HCT116 (cell line): ENCODE measurements at regions not wholly inside any gene's neighbourhood (a gene's known extent, or its start where the extent isn't known, plus 50 kb on each side); places are given as distances from the start of the nearest gene placed in this dataset.

ENCODE experiments used
- ATAC-seq: fragments of 200-7000 bp; cut with Tn5 transposase; 2 replicates; pipeline ENCODE4 v1.9.1; 2020; ENCODE audit warnings: mild to moderate bottlenecking, moderate library complexity
- BruUV-seq: library from RNA; stranded (reverse); fragments of 400-500 nt; replicated peaks from 2 replicates; lab custom pipeline; 2021; lab: Mats Ljungman, UMichigan
- CTCF ChIA-PET: fragments of 300-600 bp; sonication (Branson Sonifier 250); formaldehyde crosslinking; loops from one replicate; lab custom pipeline; 2021; ENCODE audit warnings: antibody characterized with exemption; lab: Charles Lee
- POLR2A ChIA-PET: fragments of 300-600, 350-600 bp; sonication (Branson Sonifier 250); formaldehyde crosslinking; loops from one replicate; lab custom pipeline; 2021; ENCODE audit warnings: antibody characterized with exemption; lab: Charles Lee
- RAD21 ChIA-PET, 2 experiments: fragments of 300-600 bp; sonication (Branson Sonifier 250); formaldehyde crosslinking; loops; one replicate each; lab custom pipeline; 2023; ENCODE audit warnings: low total read pairs in 2 of 2; ENCODE audit not compliant: uncharacterized antibody in 2 of 2, unreplicated experiment in 2 of 2, low non-redundant PET in 1 of 2; lab: Charles Lee
- DNase-seq: peaks from one replicate; pipeline ENCODE4 v3.0.0-alpha.2; 2010; ENCODE audit warnings: low read depth, low spot score
- H2AFZ ChIP-seq: fragments of 200-600 bp; shearing (Covaris generic), sonication (generic); 2 replicates; pipeline ENCODE4 v1.6.1; 2017; ENCODE audit warnings: low read depth, mixed run types, mixed read lengths, antibody characterized with exemption, low read length; ENCODE audit not compliant: poor library complexity, severe bottlenecking
- H3K27ac ChIP-seq: 2 replicates; pipeline ENCODE4 v1.5.1; 2012; ENCODE audit warnings: low read depth, low read length
- H3K27me3 ChIP-seq: fragments of 200-600 bp; sonication (generic); 2 replicates; pipeline ENCODE4 v1.6.1; 2016; ENCODE audit warnings: mixed run types, low read length, mixed read lengths; ENCODE audit not compliant: insufficient read depth
- H3K36me3 ChIP-seq, 2 experiments: fragments of 200-500 bp in 1 of 2; fragments of 200-600 bp in 1 of 2; sonication (Bioruptor generic) in 1 of 2; sonication (generic) in 1 of 2; 2 replicates each; pipeline versions ENCODE4 v1.5.1 to v1.6.1; 2014 to 2016; ENCODE audit warnings: low read length in 2 of 2, inconsistent platforms in 1 of 2, mixed read lengths in 1 of 2, mixed run types in 1 of 2; ENCODE audit not compliant: insufficient read depth in 2 of 2, control insufficient read depth in 1 of 2
- H3K4me1 ChIP-seq, 2 experiments: fragments of 200-600 bp in 1 of 2; sonication (generic) in 1 of 2; 2 replicates each; pipeline versions ENCODE4 v1.5.1 to v1.6.1; 2012 to 2017; ENCODE audit warnings: low read length in 2 of 2, inconsistent platforms in 1 of 2, mild to moderate bottlenecking in 1 of 2, mixed read lengths in 1 of 2, mixed run types in 1 of 2, moderate library complexity in 1 of 2; ENCODE audit not compliant: insufficient read depth in 2 of 2, control insufficient read depth in 1 of 2
- H3K4me2 ChIP-seq: fragments of 200-600 bp; sonication (generic); 2 replicates; pipeline ENCODE4 v1.6.1; 2017; ENCODE audit warnings: mixed run types, low read length, mixed read lengths
- H3K4me3 ChIP-seq, 2 experiments: fragments of 200-600 bp in 1 of 2; sonication (generic) in 1 of 2; replicated peaks in 1 of 2; 2 replicates each; pipeline ENCODE4 v1.5.1; 2011 to 2016; ENCODE audit warnings: low read length in 2 of 2, control low read depth in 1 of 2, low read depth in 1 of 2, mild to moderate bottlenecking in 1 of 2, mixed read lengths in 1 of 2, mixed run types in 1 of 2
- H3K79me2 ChIP-seq: fragments of 200-600 bp; sonication (generic); 2 replicates; pipeline ENCODE4 v1.6.1; 2017; ENCODE audit warnings: mild to moderate bottlenecking, mixed run types, low read length, moderate library complexity, mixed read lengths; ENCODE audit not compliant: insufficient read depth
- H3K9ac ChIP-seq: fragments of 200-600 bp; sonication (generic); 2 replicates; pipeline ENCODE4 v1.6.1; 2016; ENCODE audit warnings: low read length, mixed read lengths
- H3K9me2 ChIP-seq: fragments of 200-600 bp; sonication (generic), shearing (Covaris generic); 2 replicates; pipeline ENCODE4 v1.6.1; 2017; ENCODE audit warnings: mixed run types, mild to moderate bottlenecking, moderate library complexity; ENCODE audit not compliant: insufficient read depth
- H3K9me3 ChIP-seq, 2 experiments: fragments of 200-500 bp in 1 of 2; fragments of 200-600 bp in 1 of 2; sonication (Bioruptor generic) in 1 of 2; sonication (generic) in 1 of 2; 2 replicates each; pipeline ENCODE4 v1.6.1; 2014 to 2017; ENCODE audit warnings: low read length in 2 of 2, mixed read lengths in 2 of 2, inconsistent platforms in 1 of 2, low read depth in 1 of 2, mild to moderate bottlenecking in 1 of 2, mixed run types in 1 of 2, moderate library complexity in 1 of 2; ENCODE audit not compliant: control insufficient read depth in 1 of 2, insufficient read depth in 1 of 2
- H4K20me1 ChIP-seq: fragments of 200-600 bp; sonication (generic), shearing (Covaris generic); 2 replicates; pipeline ENCODE4 v1.6.1; 2017; ENCODE audit warnings: mixed run types, mild to moderate bottlenecking, moderate library complexity; ENCODE audit not compliant: insufficient read depth
- ATF3 ChIP-seq: IDR thresholded peaks from 2 replicates; pipeline ENCODE4 v1.6.1; 2012
- CBX3 ChIP-seq: IDR thresholded peaks from 2 replicates; pipeline ENCODE4 v1.6.1; 2012; ENCODE audit warnings: low read depth
- CEBPB ChIP-seq: IDR thresholded peaks from 2 replicates; pipeline ENCODE4 v1.6.1; 2012; ENCODE audit warnings: low read depth
- EGR1 ChIP-seq: IDR thresholded peaks from 2 replicates; pipeline ENCODE4 v1.6.1; 2012; ENCODE audit warnings: low read depth
- ELF1 ChIP-seq: IDR thresholded peaks from 2 replicates; pipeline ENCODE4 v1.6.1; 2012; ENCODE audit warnings: low read depth, borderline replicate concordance
- EZH2 ChIP-seq: fragments of 200-600 bp; sonication (generic); IDR thresholded peaks from 2 replicates; pipeline ENCODE4 v1.6.1; 2017; ENCODE audit warnings: antibody characterized with exemption, mixed run types
- FOSL1 ChIP-seq: IDR thresholded peaks from 2 replicates; pipeline ENCODE4 v1.6.1; 2012; ENCODE audit warnings: low read depth
- POLR2AphosphoS5 ChIP-seq: IDR thresholded peaks from 2 replicates; pipeline ENCODE4 v1.6.1; 2011; ENCODE audit warnings: mild to moderate bottlenecking, low read depth, low read length, moderate library complexity
- SIN3A ChIP-seq: IDR thresholded peaks from 2 replicates; pipeline ENCODE4 v1.6.1; 2012; ENCODE audit warnings: low read depth
- SP1 ChIP-seq: IDR thresholded peaks from 2 replicates; pipeline ENCODE4 v1.6.1; 2012; ENCODE audit warnings: low read depth
- SRF ChIP-seq: IDR thresholded peaks from 2 replicates; pipeline ENCODE4 v1.6.1; 2012; ENCODE audit warnings: low read depth
- TCF7L2 ChIP-seq: IDR thresholded peaks from 2 replicates; pipeline ENCODE4 v1.7.0; 2011; ENCODE audit warnings: borderline replicate concordance, inconsistent platforms; ENCODE audit not compliant: insufficient read depth, insufficient read length; ENCODE audit errors: extremely low read depth
- ZFX ChIP-seq: fragments of 450-650 bp; IDR thresholded peaks from 2 replicates; pipeline ENCODE4 v1.6.1; 2017
- ZNF274 ChIP-seq: fragments of 200-500 bp; sonication (Bioruptor generic); IDR thresholded peaks from 2 replicates; pipeline ENCODE4 v1.6.1; 2014; ENCODE audit warnings: mild to moderate bottlenecking, low read depth, low read length, inconsistent platforms
- intact Hi-C: fragments of 100-400 bp; cut with micrococcal nuclease; formaldehyde crosslinking; loops from 2 replicates; pipeline ENCODE4 v1.10.0; 2022
- TF ChIP-seq, protein P1 (sequence below): IDR thresholded peaks from 2 replicates; pipeline ENCODE4 v1.6.1; 2011; ENCODE audit warnings: mild to moderate bottlenecking, low read length, moderate library complexity; ENCODE audit not compliant: insufficient replicate concordance; ENCODE audit errors: extremely low read depth
- TF ChIP-seq, protein P2 (sequence below), 3 experiments: fragments of 200-600 bp in 1 of 3; sonication (generic) in 1 of 3; IDR thresholded peaks in 2 of 3; conservative IDR thresholded peaks in 1 of 3; 2 replicates each; pipeline ENCODE4 v1.5.1; 2012 to 2017; ENCODE audit warnings: low read depth in 2 of 3, low read length in 2 of 3, antibody characterized with exemption in 1 of 3, borderline replicate concordance in 1 of 3, control low read depth in 1 of 3, mild to moderate bottlenecking in 1 of 3, mixed read lengths in 1 of 3, mixed run types in 1 of 3, moderate library complexity in 1 of 3; ENCODE audit not compliant: insufficient read depth in 1 of 3
- TF ChIP-seq, protein P3 (sequence below): IDR thresholded peaks from 2 replicates; pipeline ENCODE4 v1.6.1; 2012; ENCODE audit warnings: low read depth

DNA sequence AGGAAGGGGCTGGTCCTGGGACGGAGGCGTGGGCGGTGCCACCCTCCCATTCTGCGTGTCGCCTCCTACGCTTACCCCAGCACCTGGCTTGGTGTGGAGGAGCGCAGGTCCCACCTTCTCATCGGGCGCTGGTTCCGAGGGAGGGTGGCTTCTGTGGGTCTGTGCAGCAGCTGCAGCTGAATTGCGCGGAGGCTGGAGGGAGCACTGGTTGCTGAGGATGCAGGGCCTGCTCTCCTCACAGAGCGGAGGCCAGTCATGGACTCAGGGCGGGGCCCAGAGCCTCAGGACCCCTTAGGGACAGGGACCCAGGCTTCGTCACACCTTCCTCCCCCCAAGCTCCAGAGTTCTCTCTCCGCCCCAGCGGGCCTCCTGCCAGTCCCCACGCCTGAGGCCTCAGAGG lies 127.8 kb upstream of the MAP3K4 start:
- Histone ChIP-seq H3K36me3 (no peaks in the 10 kb centered on the region), H3K4me2 (no peak overlapping the region), H3K9me2 (no peaks in the 10 kb centered on the region), H3K27ac (no peak overlapping the region), H3K4me3 (no peak overlapping the region), H3K79me2 (no peaks in the 10 kb centered on the region), H2AFZ (no peak overlapping the region), H4K20me1 (no peaks in the 10 kb centered on the region), H3K27me3 (no peaks in the 10 kb centered on the region), H3K4me1 (no peaks in the 10 kb centered on the region)
- ATAC-seq (no peak), DNase-seq (no peak)
- ChIA-PET RAD21 (no interaction called here), POLR2A (no interaction called here)
- intact Hi-C loops, result no loop called here
- no TSS peak for BruUV-seq
- TF ChIP-seq TCF7L2, result no peak
- no peak for TF ChIP-seq SIN3A
- TF ChIP-seq EGR1, result no peak
- no peak for TF ChIP-seq ATF3
- TF ChIP-seq ZFX, result no peak
- no peak for TF ChIP-seq ZNF274
- TF ChIP-seq, protein P1, sequence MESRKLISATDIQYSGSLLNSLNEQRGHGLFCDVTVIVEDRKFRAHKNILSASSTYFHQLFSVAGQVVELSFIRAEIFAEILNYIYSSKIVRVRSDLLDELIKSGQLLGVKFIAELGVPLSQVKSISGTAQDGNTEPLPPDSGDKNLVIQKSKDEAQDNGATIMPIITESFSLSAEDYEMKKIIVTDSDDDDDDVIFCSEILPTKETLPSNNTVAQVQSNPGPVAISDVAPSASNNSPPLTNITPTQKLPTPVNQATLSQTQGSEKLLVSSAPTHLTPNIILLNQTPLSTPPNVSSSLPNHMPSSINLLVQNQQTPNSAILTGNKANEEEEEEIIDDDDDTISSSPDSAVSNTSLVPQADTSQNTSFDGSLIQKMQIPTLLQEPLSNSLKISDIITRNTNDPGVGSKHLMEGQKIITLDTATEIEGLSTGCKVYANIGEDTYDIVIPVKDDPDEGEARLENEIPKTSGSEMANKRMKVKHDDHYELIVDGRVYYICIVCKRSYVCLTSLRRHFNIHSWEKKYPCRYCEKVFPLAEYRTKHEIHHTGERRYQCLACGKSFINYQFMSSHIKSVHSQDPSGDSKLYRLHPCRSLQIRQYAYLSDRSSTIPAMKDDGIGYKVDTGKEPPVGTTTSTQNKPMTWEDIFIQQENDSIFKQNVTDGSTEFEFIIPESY, result no peak
- TF ChIP-seq FOSL1, result no peak
- no peak for TF ChIP-seq SRF
- TF ChIP-seq ELF1, result no peak
- TF ChIP-seq SP1, result no peak
- TF ChIP-seq, protein P2, sequence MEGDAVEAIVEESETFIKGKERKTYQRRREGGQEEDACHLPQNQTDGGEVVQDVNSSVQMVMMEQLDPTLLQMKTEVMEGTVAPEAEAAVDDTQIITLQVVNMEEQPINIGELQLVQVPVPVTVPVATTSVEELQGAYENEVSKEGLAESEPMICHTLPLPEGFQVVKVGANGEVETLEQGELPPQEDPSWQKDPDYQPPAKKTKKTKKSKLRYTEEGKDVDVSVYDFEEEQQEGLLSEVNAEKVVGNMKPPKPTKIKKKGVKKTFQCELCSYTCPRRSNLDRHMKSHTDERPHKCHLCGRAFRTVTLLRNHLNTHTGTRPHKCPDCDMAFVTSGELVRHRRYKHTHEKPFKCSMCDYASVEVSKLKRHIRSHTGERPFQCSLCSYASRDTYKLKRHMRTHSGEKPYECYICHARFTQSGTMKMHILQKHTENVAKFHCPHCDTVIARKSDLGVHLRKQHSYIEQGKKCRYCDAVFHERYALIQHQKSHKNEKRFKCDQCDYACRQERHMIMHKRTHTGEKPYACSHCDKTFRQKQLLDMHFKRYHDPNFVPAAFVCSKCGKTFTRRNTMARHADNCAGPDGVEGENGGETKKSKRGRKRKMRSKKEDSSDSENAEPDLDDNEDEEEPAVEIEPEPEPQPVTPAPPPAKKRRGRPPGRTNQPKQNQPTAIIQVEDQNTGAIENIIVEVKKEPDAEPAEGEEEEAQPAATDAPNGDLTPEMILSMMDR (IDR thresholded peaks at IDR 0.05 in 2 of 3, conservative IDR thresholded peaks at IDR 0.05 in 1 of 3; ENCODE audit: borderline replicate concordance in 1 of 3, insufficient read depth in 1 of 3, low read depth in 2 of 3, low read length in 2 of 3), result no peak
- TF ChIP-seq CEBPB, result no peak
- TF ChIP-seq, protein P3, sequence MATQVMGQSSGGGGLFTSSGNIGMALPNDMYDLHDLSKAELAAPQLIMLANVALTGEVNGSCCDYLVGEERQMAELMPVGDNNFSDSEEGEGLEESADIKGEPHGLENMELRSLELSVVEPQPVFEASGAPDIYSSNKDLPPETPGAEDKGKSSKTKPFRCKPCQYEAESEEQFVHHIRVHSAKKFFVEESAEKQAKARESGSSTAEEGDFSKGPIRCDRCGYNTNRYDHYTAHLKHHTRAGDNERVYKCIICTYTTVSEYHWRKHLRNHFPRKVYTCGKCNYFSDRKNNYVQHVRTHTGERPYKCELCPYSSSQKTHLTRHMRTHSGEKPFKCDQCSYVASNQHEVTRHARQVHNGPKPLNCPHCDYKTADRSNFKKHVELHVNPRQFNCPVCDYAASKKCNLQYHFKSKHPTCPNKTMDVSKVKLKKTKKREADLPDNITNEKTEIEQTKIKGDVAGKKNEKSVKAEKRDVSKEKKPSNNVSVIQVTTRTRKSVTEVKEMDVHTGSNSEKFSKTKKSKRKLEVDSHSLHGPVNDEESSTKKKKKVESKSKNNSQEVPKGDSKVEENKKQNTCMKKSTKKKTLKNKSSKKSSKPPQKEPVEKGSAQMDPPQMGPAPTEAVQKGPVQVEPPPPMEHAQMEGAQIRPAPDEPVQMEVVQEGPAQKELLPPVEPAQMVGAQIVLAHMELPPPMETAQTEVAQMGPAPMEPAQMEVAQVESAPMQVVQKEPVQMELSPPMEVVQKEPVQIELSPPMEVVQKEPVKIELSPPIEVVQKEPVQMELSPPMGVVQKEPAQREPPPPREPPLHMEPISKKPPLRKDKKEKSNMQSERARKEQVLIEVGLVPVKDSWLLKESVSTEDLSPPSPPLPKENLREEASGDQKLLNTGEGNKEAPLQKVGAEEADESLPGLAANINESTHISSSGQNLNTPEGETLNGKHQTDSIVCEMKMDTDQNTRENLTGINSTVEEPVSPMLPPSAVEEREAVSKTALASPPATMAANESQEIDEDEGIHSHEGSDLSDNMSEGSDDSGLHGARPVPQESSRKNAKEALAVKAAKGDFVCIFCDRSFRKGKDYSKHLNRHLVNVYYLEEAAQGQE, result no peak
- TF ChIP-seq POLR2AphosphoS5, result no peak
- no peak for TF ChIP-seq CBX3
- no peak for TF ChIP-seq EZH2
- TF ChIP-seq, all 23 proteins: peak for 0
- H3K9ac ChIP-seq, result no peak overlapping the region
- H3K9me3 ChIP-seq, result no peaks in the 10 kb centered on the region
- CTCF ChIA-PET, result no interaction called here
